Skeletal muscle tissue (tissue), 3 donors: ENCODE measurements at regions not wholly inside any gene's neighbourhood (a gene's known extent, or its start where the extent isn't known, plus 50 kb on each side); places are given as distances from the start of the nearest gene placed in this dataset.

ENCODE experiments used
- H3K27ac ChIP-seq: one replicate; pipeline ENCODE4 v1.7.0; 2013; ENCODE audit warnings: mild to moderate bottlenecking, low read depth, low read length, inconsistent platforms
- H3K27me3 ChIP-seq, 3 donors: one replicate each; pipeline ENCODE4 v1.7.0; 2013; ENCODE audit warnings: low read length in 3 of 3; ENCODE audit not compliant: control insufficient read depth in 3 of 3, insufficient read depth in 3 of 3
- H3K36me3 ChIP-seq, 3 donors: one replicate each; pipeline ENCODE4 v1.7.0; 2013; ENCODE audit warnings: low read length in 3 of 3; ENCODE audit not compliant: control insufficient read depth in 3 of 3, insufficient read depth in 3 of 3
- H3K4me1 ChIP-seq, 3 donors: one replicate each; pipeline ENCODE4 v1.7.0; 2013; ENCODE audit warnings: low read length in 3 of 3, mild to moderate bottlenecking in 3 of 3; ENCODE audit not compliant: control insufficient read depth in 3 of 3, insufficient read depth in 3 of 3
- H3K4me3 ChIP-seq, 3 donors: one replicate each; pipeline ENCODE4 v1.7.0; 2013; ENCODE audit warnings: low read length in 3 of 3
- H3K9ac ChIP-seq, 3 donors: one replicate each; pipeline ENCODE4 v1.7.0; 2013; ENCODE audit warnings: low read length in 3 of 3, mild to moderate bottlenecking in 3 of 3, moderate library complexity in 2 of 3, low read depth in 1 of 3
- H3K9me3 ChIP-seq, 3 donors: one replicate each; pipeline ENCODE4 v1.7.0; 2013; ENCODE audit warnings: low read length in 3 of 3; ENCODE audit not compliant: control insufficient read depth in 3 of 3
- donor health status: Osteomylitis.

GRCh38 chr7:68306692-68307107 is 1291.6 kb upstream of the AUTS2 start:
- Histone ChIP-seq H3K4me3 (no peak overlapping the region), H3K27ac (no peak overlapping the region), H3K9ac (no peak overlapping the region), H3K27me3 (no peaks in the 10 kb centered on the region), H3K9me3 (no peaks in the 10 kb centered on the region), H3K36me3 (no peaks in the 10 kb centered on the region), H3K4me1 (no peaks in the 10 kb centered on the region)

GRCh38 chr7:68309271-68309670 is 1289.0 kb upstream of the AUTS2 start:
- no peaks in the 10 kb centered on the region for H3K9me3 ChIP-seq
- no peak overlapping the region for H3K27ac ChIP-seq

GRCh38 chr7:68309806-68310205 is 1288.5 kb upstream of the AUTS2 start:
- Histone ChIP-seq H3K9me3 (no peaks in the 10 kb centered on the region), H3K27me3 (no peaks in the 10 kb centered on the region), H3K9ac (no peak overlapping the region), H3K4me3 (no peak overlapping the region), H3K27ac (no peak overlapping the region), H3K4me1 (peaks cover 0 to 5% (median 4%) of the 10 kb centered on the region in 3 donors), H3K36me3 (no peaks in the 10 kb centered on the region)

More at GRCh38 chr7:68309271-68309670, 1289.0 kb upstream of the AUTS2 start:
- Histone ChIP-seq H3K36me3 (no peaks in the 10 kb centered on the region), H3K4me1 (peaks cover 0 to 4% (median 3%) of the 10 kb centered on the region in 3 donors), H3K27me3 (no peaks in the 10 kb centered on the region), H3K4me3 (no peak overlapping the region), H3K9ac (no peak overlapping the region)

DNA sequence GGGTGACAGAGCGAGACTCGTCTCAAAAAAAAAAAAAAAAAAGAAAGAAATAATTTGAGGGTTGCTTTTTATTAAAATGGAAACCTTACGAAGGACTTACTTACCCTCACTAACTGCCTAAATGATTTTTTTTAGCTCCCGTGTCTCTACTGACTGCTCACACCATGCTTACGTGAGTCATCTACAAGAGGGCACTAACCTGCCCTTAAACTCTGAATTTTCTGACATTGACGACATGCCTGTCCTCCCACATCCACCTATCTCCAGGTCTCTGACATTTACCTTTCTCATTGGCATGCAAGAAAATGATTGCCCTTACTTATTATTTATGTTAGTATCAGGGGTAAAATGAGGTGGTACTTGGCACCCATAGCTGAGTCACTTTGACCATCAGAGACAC is 1286.3 kb upstream of the AUTS2 start:
- Histone ChIP-seq H3K4me1 (peaks cover 0 to 5% (median 4%) of the 10 kb centered on the region in 3 donors), H3K27ac (no peak overlapping the region), H3K27me3 (no peaks in the 10 kb centered on the region), H3K9ac (no peak overlapping the region), H3K4me3 (no peak overlapping the region), H3K36me3 (no peaks in the 10 kb centered on the region), H3K9me3 (no peaks in the 10 kb centered on the region)

GRCh38 chr7:68313806-68314205 is 1284.5 kb upstream of the AUTS2 start:
- no peaks in the 10 kb centered on the region for H3K36me3 ChIP-seq
- no peak overlapping the region for H3K27ac ChIP-seq
- H3K27me3 ChIP-seq = no peaks in the 10 kb centered on the region
- no peak overlapping the region for H3K4me3 ChIP-seq
- H3K9me3 ChIP-seq = no peaks in the 10 kb centered on the region
- no peak overlapping the region for H3K9ac ChIP-seq
- H3K4me1 ChIP-seq = peaks cover 8 to 9% (median 9%) of the 10 kb centered on the region in 3 donors

DNA sequence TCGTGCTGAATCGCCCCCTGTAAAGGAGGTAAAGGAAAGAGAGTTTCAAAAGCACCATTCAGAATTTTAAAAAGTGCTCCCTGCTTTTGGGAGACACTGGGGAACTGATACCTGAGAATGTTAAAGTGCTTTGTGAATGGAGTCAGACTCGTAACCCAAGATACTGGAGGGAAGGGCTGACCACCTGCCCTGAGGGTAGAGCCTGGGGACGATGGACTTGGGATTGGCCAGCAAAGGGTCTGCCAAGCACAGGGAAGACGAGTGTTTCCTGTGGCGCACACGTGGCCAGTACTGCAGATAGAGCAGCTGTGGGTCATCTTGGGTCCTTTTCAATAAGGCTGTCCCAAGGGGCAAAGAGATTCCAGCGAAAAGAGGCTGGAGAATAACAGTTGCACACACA is 1284.1 kb upstream of the AUTS2 start:
- peaks cover 11 to 13% (median 13%) of the 10 kb centered on the region in 3 donors for H3K4me1 ChIP-seq
- H3K4me3 ChIP-seq = peak overlapping the region in 1 of 3 donors; percentile 22
- no peaks in the 10 kb centered on the region for H3K9me3 ChIP-seq
- H3K27me3 ChIP-seq = no peaks in the 10 kb centered on the region
- H3K36me3 ChIP-seq = no peaks in the 10 kb centered on the region
- H3K9ac ChIP-seq = no peak overlapping the region
- H3K27ac ChIP-seq = no peak overlapping the region

GRCh38 chr7:68317476-68317875 is 1280.8 kb upstream of the AUTS2 start:
- no peaks in the 10 kb centered on the region for H3K9me3 ChIP-seq
- H3K4me3 ChIP-seq = no peak overlapping the region
- H3K36me3 ChIP-seq = no peaks in the 10 kb centered on the region
- H3K27ac ChIP-seq = no peak overlapping the region
- peaks cover 30 to 34% (median 33%) of the 10 kb centered on the region in 3 donors for H3K4me1 ChIP-seq
- H3K9ac ChIP-seq = no peak overlapping the region
- H3K27me3 ChIP-seq = no peaks in the 10 kb centered on the region

DNA sequence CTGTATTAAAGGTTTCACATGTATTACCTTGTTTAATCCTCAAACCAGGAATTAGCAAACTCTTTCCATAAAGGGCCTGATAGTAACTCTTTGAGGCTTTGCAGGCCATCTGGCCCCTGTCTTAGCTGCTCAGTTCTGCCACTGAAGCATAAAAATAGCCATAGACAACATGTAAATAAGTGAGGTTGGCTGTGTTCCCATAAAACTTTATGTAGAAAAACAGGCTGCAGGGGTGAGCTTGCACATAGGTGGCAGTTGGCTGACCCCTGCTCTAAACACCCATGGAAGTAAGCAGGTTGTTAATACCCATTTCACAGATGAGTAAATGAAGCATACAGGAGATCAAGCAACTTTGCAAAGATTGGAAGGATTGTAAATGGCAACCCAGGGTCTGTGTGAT is 1279.2 kb upstream of the AUTS2 start:
- H3K9ac ChIP-seq = no peak overlapping the region
- no peaks in the 10 kb centered on the region for H3K27me3 ChIP-seq
- no peaks in the 10 kb centered on the region for H3K9me3 ChIP-seq
- no peak overlapping the region for H3K4me3 ChIP-seq
- peaks cover 31 to 46% (median 36%) of the 10 kb centered on the region in 3 donors for H3K4me1 ChIP-seq
- H3K36me3 ChIP-seq = no peaks in the 10 kb centered on the region
- peak overlapping the region; percentile 33 for H3K27ac ChIP-seq

DNA sequence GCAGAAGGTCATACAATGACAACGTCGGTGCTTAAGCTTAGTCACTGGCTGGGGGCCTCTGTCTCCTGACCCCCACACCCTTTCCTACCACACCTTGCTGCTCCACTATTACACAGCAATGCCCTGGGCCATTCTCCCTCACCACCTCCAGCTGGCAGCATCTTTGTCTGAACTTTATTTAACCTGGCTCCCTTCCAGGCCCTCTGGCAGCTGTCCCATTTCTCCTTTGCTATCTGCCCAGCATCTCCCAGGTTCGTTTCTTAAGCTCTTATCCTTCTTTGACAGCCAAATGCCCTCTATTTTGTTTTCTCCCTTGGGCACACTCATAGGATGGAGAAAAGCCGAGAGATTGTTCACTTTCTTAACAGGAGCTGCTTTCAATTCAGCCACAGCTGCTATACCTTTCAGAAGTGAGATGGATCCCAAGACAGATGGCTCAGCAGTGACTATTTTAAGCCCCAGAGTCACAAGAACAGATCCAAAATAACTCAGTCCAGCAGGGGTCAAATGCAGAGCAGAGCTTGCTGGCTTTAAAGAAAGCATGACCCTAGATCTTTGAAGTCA is 1277.1 kb upstream of the AUTS2 start:
- no peaks in the 10 kb centered on the region for H3K27me3 ChIP-seq
- peak overlapping the region; percentile 35 to 77 (median 70) for H3K9ac ChIP-seq
- no peaks in the 10 kb centered on the region for H3K36me3 ChIP-seq
- H3K4me3 ChIP-seq = peak overlapping the region; percentile 6 to 63 (median 58)
- peaks cover 28 to 46% (median 32%) of the 10 kb centered on the region in 3 donors for H3K4me1 ChIP-seq
- peak overlapping the region; percentile 87 for H3K27ac ChIP-seq
- H3K9me3 ChIP-seq = no peaks in the 10 kb centered on the region

DNA sequence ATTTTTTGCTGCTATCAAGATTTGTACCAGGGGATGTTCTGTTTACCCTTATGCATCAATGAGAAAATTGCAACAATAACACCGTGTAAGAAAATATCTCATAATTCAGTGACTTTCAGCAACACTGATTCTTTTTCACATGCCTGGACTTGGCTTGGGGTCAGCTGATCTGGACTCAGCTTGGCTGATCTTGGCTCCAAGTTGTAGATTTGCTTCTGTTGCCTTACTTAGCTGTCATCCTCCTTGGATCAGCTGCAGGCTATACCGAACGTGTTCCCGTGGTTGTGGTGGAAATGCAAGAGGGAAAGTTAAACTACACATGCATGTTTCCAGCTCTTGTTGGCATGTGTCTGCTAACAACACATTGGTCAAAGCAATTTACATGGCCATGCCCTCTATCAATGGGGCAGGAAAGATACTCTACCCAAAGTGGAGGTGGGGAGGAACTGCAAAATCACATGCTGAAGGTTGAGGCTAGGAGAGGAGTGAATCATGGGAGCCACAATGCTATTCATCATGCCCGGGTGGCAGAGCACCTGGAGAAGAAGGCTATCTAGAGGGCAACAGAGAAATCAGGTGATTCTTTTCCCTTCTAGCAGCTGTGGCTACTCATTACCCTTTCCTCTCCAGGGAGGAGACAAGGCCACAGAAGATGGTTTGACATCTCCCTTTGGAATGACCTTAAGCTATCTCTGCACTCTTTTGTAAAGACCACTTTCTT is 1276.3 kb upstream of the AUTS2 start:
- Histone ChIP-seq H3K4me3 (peak overlapping the region in 2 of 3 donors; percentile 16 to 39), H3K9ac (peak overlapping the region in 2 of 3 donors; percentile 58 to 77), H3K4me1 (peaks cover 28 to 46% (median 32%) of the 10 kb centered on the region in 3 donors), H3K27me3 (no peaks in the 10 kb centered on the region), H3K36me3 (no peaks in the 10 kb centered on the region), H3K9me3 (no peaks in the 10 kb centered on the region), H3K27ac (peak overlapping the region; percentile 87)
